ENCODE measurements at regions not wholly inside any gene's neighbourhood (a gene's known extent, or its start where the extent isn't known, plus 50 kb on each side); places are given as distances from the start of the nearest gene placed in this dataset.
"Not testable (repeated sequence)": the region's sequence is repeated elsewhere in the genome, so short reads cannot be mapped to it uniquely, and the experiment has no call there.

GRCh38 chr4:13903901-13904300 lies 276.4 kb upstream of the BOD1L1 start:
- DNase-seq: no peak

DNA sequence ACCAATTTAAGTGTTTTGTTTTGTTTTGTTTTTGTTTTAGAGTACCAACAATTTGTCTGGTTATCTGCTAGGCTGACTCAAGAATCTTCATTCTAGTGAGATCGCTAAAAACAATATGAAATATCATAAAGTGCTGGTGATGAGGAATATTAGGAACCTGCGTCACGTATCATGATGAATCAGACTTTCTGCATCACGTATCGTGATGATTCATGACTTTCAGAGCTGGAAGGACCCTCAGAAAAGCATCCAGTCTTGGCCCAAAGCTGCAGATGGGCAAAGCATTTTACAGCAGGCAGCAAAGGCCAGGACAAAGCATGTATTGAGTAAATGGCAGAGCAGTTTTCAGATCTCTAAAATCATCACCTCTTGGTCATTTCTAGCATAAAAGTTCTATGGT lies 278.0 kb upstream of the BOD1L1 start:
- DNase-seq: no peak

DNA sequence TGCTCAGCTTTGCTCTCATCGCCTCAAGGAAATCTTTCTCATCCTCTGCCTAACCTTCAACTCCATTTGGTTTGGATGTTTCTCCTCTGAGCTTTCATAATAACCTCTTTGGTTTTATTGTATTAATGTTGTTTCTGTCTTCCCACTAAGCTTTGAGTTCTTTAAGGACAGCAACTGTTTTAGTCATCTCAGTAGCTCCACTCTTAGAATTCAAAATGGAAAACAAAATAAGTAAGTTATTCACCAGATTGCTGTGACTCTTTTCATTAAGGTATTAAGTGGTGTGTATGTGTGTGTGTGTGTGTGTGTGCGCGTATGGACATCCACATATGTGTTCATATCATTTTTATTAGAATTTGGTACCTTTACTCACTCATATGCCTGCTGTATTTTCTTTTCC lies 279.2 kb upstream of the BOD1L1 start:
- DNase-seq: no peak

DNA sequence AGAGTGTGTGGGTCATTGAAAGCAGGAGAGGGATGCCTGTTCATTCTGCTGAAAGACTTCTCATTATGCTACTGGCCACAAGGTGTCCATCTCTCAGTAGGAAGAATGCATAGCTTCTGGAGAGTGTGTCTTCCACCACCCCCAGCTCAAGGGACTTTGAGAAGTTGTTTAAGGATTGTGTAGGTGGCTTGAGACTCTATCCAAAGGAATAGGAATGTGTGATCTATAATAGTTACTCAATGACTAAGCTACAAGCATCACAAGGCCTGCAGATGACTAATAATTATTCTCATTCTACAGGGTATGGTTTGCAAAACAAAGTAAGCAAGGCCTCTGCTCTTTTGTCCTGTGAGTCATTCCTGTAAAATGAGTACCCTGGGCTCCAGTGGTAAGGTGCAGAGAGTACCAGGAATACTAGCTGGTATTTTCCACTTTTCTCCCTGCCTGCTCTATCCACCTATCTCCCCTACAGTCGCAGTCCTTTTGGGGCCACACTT lies 279.8 kb upstream of the BOD1L1 start:
- DNase-seq: no peak

- DNase-seq: no peak
Measured at GRCh38 chr4:13908455-13908854, 280.9 kb upstream of the BOD1L1 start.

DNA sequence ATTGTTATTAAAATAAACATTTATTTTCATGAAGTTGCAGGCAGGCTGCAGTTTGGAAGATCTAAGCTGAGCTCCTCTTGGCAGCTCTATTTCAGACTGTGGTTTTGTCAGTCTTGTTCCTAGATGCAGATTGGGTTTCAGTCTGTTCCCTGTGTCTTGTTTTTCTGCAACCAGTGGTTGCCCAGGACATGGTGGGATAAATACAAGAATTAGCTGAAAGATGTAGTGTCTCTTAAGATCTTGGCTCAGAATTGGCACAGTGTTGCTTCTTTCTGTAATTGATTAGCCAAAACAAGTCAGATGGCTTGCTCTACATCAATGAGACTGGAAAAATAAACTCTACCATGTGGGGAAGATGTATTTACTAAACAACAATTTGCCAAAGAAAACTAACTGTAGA lies 283.0 kb upstream of the BOD1L1 start:
- no peak for DNase-seq

DNA sequence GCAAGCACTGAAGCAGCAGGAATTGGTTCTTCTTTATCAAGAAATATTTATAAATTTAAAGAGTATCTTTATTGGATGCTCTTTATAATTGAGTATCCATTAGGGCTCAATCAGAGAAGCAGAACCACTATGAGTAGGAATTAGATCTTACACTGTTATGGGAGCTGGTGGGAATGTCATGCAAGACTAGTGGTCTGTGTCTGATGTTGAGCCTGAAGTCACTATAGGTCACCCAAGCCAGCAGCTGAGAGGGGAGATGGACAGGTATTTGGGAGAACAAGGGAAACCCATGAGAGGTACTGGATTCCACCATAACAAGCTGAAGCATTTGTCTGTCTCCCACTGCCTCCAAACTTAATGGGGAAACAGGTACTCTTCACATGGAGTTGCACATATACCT lies 283.7 kb upstream of the BOD1L1 start:
- DNase-seq: no peak

GRCh38 chr4:13912436-13912925 lies 285.0 kb upstream of the BOD1L1 start:
- peak; percentile 4 for DNase-seq

- DNase-seq: no peak
Measured at GRCh38 chr4:13912966-13913365, 285.4 kb upstream of the BOD1L1 start.

DNA sequence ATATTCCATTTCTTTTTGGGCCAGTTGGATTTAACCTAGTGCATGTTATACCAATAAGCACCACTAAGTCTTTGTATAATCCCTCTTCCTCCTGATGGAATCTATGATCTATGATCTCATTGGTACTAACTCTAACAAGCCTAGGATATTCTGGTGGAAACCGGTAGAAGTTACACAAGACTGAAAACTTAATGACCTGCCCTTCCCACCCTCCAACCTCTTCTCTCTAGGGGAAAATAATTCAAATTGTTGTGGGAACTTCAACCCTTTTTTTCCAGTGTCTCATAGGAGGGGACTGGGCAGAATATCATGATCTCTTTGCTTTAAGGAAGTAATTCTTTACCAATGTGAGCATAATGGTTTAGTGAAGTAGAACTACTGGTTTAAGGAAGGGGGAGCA lies 289.5 kb upstream of the BOD1L1 start:
- no peak for DNase-seq

- no peak for DNase-seq
Measured at GRCh38 chr4:13918110-13918509, 290.6 kb upstream of the BOD1L1 start.

DNA sequence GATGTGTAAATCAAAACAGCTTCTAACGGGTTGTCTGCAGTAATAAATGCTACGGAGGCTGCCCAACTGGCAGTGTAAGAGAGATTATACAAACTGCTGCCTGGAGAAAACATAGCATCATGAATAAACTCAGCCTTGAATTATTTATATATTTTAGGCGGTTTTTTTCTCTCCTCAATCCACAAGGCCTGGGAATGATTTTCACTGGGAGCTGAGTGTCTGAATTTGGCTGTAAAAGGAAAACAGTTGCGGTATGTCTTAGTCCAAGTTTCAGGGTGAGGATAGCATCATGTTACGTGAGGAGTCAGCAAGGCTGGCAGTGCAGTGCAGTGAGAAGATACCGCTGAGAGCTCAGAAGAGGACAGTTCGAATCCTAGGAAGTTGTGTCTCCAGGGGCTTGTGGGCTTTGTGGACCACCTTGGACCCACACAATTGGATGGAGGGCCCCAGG lies 291.5 kb upstream of the BOD1L1 start:
- DNase-seq: no peak

GRCh38 chr4:13920111-13920875 lies 292.8 kb upstream of the BOD1L1 start:
- DNase-seq: peak; percentile 21

GRCh38 chr4:13920901-13921300 lies 293.4 kb upstream of the BOD1L1 start:
- peak; percentile 39 for DNase-seq

GRCh38 chr4:13921805-13922204 lies 294.3 kb upstream of the BOD1L1 start:
- peak; percentile 8 for DNase-seq

DNA sequence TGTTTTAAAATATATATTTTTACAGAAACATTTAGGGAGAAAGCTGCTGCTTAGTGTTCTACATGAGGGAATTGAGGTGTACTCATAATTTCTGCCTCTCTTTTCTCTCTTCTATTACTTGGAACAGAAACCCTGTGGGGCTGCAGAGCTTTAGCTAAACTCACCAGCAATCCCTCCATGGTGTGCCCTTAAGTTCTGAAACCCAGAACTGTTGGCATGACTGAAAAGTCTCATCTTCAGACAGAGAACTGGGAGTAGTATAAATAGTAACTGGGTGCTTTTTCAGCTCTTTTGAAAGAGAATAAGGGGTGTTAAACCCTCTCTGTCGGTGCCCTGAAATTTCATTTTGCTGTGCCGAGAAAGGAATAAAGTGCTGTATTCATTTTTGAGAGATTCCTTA lies 294.9 kb upstream of the BOD1L1 start:
- no peak for DNase-seq

DNA sequence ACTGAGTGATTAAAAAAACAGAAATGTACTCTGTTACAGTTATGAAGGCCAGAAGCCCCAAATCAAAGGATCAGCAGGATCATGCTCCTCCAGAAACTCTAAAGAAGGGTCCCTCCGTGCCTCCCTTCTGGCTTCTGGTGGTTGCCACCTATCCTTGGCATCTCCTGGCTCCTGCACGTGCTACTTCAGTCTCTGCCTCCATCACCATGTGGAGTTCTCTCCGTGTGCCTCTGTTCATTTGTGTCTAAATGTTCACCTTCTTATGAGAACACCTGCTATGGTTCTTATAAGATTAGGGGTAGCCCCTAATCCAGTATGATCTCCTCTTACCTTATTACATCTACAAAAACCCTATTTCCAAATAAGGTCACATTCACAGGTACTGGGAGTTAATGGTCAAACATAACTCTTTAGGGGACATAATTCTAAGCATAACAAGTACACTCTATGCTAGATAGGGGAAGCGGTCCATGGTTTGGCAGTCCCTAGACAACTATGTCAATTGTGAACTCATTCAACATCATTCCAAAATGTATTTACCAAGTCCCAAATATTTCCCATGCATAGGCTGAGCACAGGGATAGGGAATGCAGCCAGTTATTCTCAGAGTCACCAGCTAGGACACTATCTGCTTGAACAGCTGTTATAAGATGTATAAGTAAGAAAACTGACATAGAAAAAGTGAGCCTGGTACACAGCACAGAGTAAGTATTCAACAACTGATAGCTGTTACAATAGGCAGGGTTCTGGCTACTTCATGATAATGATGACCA lies 295.5 kb upstream of the BOD1L1 start:
- DNase-seq: no peak

GRCh38 chr4:13924900-13925299 lies 297.4 kb upstream of the BOD1L1 start:
- not testable (repeated sequence) for DNase-seq

GRCh38 chr4:13928214-13928613 lies 300.7 kb upstream of the BOD1L1 start:
- no peak for DNase-seq

DNA sequence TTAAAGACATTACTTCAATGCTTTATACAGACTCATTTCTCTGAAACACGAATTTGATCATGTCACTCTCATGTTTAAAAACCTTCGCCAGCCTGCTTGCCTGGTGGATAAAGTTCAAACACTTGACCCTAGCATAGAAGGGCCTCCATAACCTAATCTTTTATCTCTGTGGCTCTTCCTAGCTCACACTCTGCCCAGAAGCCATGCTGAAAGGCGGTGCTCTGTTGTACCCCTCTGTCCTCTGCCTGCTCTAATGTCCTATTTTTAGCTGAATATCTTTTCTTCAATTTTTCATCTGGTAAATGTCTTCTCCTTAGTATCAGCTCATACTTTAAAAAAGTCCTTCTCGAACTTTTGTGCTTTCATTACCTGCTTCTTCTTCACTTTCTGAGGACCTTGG lies 302.6 kb upstream of the BOD1L1 start:
- DNase-seq: no peak

DNA sequence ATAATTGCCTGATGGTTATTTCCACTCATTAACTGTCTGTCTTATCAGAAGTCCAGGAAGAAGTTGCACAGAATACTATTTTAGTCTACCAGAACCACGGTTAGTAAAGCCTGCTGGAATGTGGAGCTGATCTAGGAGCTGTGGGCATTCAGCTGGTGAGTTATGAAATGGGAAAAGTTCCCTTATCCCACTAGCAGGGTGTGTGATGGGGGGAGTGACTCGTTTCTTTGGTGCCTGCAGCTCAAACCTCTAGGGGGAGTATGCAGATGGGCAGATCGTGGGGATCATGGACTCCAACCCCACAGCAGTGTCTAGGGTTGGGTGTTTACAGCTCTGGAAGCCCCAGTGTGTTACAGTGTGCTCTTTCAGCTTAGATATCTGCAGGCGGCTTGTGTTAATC lies 305.7 kb upstream of the BOD1L1 start:
- DNase-seq: no peak

DNA sequence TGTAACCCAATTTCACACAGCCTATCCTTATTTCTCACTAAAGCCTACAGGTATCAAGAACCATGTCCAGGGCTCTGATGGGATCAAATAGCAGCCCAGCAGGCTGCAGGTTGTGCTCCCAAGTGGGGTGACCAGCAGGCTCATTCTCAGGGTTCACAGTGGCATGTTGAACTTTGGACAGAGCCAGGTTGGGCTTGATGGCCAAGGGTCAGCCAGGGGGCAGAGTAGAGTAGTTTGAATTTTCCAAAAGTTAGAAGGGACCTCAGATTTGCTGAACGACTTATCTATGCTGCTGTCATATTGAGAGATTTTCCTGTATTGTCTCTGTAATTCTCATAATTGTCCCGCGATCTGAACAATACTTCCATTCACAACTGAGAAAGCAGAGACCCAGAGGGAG lies 310.8 kb upstream of the BOD1L1 start:
- no peak for DNase-seq

- DNase-seq: no peak
Measured at GRCh38 chr4:13940921-13941320, 313.4 kb upstream of the BOD1L1 start.

- DNase-seq: no peak
Measured at GRCh38 chr4:13942977-13943376, 315.5 kb upstream of the BOD1L1 start.

Measured in OCI-M1 (cell line).